ENCODE measurements at regions not wholly inside any gene's neighbourhood (a gene's known extent, or its start where the extent isn't known, plus 50 kb on each side); places are given as distances from the start of the nearest gene placed in this dataset.
"Not testable (repeated sequence)": the region's sequence is repeated elsewhere in the genome, so short reads cannot be mapped to it uniquely, and the experiment has no call there.

DNA sequence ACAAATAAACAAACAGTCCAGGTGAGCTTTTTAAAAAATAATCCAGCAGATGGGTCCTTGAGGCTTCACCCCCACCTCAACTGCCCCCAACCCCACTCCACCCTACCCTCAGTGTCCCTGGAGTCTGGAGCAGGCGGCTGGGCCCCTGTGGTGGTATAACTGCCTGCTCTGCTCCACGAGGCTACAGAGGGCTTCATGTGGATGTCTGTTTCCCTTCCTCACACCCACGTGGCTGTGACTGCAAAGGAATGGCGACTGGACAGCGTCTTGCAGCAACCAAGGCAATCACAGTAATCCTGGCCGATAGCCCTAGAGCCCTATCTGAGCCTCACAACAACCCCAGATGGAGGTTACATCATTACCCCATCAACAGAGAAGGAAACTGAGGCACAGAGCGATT is 76.5 kb downstream of the SLC2A10 start:
- no peak for DNase-seq

DNA sequence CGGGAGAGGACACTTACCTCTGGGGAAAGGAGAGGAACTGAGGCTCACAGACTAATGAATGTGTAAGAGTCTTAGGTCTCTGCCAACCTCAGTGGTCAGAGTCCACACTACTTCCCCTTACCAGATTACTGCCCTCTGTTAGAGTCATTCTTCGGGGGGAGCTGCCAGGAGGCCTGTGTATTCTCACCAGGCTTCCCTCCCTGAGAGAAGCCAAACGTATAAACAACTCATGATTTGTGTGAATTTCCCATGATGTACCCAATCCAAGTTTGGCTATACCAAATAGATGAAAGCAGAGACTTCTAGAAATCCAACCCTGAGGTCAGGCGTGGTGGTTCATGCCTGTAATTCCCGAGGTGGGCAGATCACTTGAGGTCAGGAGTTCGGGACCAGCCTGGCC is 77.1 kb downstream of the SLC2A10 start:
- no peak for DNase-seq

DNA sequence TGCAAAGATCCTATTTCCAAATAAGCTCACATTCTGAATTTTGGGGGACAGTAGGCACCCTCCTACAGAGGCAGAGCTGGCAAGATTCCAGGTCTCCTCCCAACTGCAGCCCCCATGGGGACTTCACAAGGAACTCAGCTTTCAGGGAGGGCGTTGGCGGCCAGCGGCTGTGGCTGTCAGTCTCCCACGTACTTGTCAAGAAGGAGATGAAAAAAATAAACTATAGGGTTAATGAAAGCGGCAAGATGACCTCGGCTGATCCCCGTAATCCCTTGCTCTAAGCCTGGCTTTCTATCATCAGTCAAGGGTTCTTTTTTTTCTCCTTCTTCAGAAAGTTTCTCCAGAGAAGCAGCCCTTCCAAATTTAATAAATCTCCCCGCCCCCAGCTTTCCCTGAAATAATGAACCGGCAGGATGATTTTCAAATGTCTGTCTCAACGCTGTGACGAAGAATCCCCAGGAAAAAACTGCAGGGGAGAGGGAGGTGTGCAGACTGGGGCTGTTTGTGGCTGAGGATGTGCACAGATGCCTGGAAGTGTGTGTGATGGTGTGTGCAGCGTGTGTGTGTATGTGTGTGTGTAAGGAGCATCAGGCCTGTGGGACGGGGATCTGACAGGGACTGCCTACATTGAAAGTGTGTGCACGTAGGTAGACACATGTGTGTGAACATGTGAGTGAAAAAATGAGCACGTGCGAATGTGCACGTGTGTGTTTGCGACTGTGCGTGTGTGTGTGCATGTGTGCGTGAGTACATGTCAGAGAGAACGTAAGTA is 78.7 kb downstream of the SLC2A10 start:
- DNase-seq = no peak

DNA sequence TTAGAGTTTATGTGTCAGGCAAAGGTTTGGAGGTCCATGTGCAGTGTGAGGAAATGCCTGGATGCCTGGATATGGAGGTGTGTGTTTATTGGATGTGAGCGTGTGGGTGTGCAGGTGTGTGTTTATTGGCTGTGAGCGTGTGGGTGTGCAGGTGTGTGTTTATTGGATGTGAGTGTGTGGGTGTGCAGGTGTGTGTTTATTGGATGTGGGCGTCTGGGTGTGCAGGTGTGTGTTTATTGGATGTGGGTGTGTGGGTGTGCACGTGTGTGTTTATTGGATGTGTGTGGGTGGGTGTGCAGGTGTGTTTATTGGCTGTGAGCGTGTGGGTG is 79.3 kb downstream of the SLC2A10 start:
- DNase-seq = not testable (repeated sequence)

DNA sequence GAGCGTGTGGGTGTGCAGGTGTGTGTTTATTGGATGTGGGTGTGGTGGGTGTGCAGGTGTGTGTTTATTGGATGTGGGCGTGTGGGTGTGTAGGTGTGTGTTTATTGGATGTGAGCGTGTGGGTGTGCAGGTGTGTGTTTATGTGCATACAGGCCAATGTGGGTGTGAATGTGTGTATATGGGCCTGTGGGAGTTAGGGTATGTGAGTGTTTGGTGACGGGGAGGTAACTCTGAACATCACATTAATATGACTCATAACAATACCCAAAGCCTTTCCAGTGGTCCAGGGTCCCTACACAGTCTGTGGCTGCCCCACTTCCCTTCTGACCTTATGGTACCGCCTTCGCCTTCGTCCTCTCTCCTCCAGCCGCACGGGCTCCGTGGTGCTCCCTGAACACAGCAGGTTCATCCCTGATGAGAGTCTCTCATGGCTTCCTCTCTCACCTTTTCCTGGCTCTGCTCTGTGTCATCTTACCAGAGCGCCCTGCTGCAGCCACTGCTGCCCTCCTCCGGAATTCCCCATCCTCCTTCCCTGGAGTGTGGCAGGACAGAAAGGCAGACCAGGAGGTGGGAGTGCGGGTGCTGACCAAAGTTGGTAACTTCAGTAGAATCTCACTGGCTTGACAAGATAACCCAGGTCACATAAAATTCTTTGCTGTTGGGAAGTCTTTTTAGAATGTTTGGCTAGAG is 80.0 kb downstream of the SLC2A10 start:
- no peak for DNase-seq

DNA sequence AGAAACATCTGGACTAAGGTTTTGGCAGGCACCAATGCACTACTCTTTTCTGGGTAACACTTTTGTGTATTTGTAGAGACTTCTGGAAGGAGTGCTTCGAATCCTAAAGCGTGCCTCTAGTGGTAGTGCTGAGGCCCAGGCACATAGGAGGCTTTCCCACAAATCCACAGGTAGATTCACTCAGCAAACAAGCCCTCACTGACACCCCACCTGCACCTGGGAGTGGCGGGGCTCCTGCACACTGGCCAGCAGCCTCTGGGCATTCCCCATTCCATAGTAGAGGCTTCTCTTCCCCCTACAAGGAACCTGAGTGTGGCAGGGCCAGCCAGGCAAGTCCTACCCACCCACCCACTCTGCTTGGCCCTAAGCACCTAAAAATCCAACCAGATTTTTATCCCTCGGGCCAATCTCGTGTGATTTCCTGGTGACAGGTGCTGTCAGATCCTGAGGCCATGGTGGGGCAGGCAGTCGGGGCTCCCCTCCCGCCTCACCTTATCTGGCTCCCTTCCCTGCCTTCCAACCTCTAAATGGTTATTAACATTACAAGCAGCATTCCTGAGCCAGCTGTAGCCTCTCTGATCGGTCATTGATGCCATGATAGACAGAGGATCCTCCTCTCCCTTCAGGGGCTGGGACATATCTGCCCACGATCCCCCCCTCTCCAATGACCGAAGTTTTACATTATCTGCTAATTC is 82.4 kb downstream of the SLC2A10 start:
- DNase-seq = no peak

DNA sequence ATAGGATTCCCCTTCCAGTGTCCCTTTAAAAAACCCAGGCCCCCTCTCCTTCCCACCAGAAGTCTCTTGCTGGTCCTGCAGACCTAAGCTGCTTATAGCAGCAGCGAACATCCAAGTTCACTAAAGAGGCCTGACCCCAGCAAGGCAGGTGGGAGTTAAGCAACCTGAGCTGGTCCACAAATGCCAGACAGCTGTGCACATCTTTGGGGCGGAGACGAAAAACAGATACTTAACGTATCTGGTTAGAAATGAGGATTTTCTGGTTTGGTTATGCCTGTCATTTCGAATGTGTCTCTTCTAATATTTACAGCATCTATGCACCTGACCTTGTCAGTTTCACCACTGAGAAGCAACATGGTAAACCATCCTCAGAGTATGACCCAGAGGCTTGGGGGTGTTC is 87.8 kb downstream of the SLC2A10 start:
- DNase-seq = no peak

DNA sequence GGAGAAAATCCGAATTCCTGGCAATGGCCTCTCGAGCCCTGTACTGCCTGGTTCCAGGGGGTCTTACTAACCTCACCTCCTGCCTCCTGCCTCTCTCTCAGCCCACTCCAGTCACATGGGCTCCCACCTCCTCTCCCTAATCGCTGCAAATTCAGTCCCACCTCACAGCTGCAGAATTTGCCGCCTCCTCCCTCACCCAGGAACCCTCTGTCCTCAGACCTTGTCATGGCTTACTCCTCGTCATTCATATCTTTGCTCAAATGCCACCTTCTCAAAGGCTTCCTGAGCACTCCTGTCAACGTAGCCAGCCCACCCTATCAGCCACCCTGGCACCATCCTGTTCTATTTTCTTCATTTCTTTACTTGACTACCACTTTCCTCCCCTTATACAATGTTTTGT is 89.0 kb downstream of the SLC2A10 start:
- DNase-seq = no peak

DNA sequence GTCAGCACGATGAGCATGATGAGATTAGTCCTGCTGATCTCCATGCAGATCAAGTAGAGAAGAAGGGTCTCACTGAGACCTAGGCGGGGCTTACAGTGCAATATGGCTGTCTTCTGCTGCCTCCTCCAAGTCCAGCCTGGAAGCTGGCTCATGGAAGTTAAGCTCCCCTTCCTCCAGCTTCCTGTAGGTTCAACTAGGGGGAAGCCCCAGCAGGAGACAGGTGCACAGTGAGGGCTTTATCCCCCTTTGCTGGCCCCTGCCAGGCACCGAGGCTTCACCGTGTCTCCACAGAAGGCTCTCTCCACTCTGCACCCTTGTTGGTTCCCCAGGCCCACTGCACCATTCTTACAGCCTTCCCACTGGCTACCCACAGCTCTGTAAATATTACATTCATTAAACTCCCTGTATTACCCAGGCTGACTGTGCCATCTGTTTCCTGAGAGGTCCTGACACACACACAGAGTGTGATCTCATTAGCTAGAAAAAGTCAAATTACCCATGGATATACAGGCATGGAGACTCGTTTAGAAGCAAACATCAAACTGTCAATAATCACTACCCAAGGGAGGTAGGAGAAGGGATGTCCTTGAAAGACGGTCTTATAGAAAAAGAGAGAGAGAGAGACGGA is 90.4 kb downstream of the SLC2A10 start:
- DNase-seq = no peak

DNA sequence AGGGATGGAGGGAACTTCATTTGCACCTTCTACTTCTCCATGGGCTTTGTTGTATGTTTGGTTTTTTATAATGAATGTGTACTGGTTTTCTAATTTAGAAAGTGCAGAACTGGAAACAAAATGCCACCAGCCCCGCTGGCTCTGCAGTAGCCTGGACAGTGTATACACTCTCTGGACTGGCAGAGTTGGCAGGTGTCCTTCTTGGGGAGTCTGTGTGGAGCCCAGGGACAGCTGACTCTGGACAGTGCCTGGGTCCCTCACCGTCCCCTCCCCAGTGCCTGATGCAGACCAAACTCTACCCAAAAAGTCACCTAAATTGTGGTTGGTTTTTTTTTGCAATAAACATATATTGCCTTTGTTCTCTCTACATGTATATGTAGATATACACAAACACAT is 91.0 kb downstream of the SLC2A10 start:
- no peak for DNase-seq

DNA sequence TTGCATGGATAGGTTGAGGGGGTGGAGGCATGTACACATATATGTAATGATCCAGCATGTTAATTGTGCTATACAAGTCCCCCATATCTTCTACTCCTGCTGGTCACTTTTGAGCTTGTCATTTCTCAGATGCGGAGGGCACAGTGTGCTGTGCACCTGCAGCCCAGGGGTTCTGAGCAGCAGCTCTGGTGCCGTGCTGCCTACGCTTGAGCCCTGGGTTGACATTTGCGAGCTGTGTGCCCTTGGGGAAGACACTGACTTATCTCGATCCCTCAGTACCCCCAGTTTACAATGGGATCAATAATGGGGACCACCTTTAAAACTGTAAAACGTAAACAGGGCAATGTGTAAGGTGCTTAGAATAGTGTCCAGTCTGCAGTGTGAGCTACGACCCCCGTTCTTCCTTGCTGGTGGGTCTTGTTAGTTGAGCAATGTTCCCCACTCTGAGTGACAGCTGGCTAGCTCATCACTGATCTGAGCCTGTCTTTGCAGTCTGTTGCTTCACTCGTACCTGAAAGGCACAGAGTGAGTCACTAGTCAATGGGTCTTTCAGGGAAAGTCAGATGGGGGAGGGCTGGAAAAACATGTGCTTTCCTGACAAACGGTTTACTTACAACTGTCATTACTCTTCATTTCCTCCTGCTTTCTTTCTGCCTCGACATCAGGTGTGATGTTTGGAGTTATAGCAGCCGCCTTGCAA is 91.7 kb downstream of the SLC2A10 start:
- DNase-seq = no peak

DNA sequence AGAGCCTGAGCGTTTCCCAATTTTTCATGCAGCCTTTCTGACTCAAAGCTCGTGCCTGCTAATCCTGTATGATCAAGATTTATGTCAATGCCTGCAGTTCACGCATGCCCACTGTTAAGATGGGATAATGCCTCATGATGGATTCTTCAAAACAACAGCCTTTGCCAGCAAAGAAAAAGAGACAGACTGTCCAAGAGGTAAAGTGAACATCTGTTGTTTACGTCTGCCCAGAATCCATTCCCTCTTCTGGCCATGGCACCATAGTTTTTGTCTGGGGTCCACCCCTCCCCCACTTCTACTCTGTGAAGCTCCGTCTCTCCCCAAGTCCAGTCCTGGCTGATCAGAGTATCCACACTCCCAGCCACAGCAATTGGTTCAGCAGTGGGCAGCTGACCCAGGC is 91.9 kb upstream of the EYA2 start:
- no peak for DNase-seq

DNA sequence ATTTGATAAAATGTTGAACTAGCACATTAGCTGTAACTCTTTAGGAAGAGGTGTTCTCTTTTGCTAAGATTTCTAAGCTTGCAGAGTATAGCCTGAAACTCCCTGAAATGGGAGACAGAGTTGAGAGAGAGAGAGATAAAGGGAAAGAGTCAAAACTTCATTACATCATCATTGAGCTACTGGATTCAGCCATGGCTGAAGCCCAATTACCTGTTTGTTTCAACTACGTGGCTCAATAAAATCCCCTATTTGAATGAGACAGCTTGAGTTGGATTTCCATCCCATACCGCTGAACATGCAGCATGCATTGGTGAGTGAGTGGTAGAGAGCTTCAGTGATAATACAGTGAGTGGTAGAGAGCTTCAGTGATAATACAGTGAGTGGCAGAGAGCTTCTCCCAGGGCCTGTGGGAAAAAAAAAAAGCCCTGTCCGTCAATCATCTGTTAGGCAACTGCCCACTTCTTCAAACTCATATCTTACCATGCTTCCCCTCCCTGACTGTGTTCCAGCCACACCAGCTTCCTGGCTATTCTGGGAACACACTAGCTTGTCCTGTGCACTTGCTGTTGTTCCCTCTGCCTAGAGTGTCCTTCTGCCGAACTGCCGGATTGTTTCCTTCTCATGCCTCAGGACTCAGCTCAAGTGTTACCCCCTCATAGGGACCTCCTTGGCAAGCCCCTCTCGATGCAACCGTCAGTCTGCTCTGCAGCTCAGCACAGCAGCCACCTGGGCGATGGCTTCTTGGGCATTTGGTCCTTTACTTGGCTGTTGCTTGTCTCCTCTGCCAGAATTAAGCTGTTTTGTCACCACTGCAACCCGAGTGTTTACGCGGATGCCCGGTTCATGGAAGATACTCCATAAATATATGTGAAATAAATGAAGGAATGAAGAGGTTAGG is 91.3 kb upstream of the EYA2 start:
- DNase-seq = no peak

DNA sequence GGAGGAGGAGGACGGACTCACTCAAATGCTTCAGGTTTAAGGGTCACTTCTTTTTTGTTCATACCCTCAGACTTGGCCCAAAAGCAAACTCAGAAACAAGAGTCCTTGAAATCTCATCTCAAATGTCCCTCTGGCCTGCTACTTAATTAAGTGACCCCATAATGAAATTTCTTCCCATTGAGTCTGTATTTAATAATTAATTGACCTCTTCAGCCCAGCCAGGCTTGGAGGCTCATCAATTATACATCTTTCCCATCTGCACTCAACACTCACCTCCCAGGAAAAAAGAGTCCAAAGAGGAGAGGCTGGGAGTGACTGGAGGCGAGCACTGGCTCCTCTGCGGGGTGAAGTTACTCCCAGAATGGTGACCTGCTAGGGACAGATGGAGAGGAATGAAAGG is 90.5 kb upstream of the EYA2 start:
- DNase-seq = no peak

DNA sequence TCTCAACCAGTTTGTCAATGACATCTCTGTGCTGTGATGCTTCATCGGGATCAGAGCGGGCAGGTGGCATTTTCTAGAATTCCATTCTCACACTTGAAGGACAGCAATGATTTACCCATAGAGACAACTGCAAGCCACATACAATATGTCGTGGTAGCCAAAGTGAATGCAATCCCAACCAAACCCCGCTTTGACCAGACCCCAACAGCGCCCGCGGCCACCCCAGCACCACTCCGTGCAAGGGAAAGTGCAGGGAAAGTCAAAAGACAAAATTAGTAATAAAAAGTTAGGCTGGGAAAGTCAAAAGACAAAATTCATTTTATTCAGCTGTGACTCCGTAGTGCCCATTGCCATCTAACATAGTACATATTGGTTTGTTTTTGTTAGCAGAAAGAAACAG is 88.8 kb upstream of the EYA2 start:
- no peak for DNase-seq

DNA sequence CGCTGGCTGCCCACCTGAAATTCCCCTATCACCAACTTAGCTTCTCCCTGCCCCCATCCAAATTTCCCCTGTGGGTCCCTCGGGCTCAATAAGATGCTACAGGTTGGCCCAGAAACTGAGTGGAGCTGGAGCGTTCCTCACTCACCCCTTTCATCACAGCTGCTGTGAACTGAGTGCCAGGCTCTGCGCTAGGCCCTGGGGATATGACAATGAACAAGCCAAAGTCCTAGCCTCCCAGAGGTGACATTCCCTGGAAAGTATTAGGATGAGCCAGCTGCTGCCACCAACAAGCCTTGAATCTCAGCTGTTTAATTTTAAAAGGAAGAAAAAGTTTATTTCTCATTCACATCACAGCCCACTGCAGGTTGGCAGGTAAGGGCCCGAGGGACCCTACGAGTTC is 86.6 kb upstream of the EYA2 start:
- no peak for DNase-seq

DNA sequence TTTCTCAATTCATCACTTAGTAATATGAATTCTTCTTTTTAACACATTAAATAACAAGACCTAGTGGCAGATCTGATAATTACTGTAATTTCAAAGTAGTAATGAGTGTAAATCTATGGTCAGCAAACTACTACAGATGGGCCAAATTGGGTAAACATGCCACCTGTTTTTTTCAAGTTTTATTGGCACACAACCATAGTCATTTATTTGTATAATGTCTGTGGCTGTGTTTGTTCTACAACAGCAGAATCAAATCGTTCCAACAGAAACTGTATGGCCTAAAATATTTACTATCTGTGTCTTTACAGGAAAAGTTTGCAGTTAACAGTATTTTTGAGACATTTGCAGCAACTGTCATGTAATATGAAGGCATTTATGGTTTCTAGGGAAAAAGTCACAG is 86.1 kb upstream of the EYA2 start:
- no peak for DNase-seq

DNA sequence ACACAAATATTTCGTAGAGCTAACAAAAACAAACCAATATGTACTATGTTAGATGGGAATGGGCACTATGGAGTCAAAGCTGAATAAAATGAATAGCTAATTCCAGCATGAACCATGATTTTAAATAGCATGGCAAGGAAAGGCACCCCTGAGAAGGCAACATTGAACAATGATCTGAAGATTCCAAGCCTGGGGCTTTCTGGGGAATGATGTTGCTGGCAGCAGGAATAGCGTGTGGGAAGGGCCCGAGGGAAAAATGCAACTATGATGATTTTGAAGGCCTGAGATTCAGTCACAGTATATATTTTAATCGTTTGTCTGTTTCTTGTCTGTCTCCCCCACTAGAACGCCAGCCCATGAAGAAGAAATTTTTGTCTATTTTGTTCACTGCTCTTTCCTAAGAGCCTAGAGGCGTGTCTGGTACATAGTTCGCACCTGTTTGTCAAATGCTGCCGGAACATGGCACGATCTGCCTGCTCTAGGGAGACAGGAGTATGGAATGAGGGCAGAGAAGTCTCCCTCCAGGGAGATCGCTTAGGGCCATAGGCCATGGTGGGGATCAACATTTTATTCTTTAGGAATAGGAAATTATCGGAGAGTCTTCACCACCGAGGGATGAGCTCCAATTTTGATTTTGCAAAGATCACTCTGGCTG is 84.8 kb upstream of the EYA2 start:
- DNase-seq = no peak

DNA sequence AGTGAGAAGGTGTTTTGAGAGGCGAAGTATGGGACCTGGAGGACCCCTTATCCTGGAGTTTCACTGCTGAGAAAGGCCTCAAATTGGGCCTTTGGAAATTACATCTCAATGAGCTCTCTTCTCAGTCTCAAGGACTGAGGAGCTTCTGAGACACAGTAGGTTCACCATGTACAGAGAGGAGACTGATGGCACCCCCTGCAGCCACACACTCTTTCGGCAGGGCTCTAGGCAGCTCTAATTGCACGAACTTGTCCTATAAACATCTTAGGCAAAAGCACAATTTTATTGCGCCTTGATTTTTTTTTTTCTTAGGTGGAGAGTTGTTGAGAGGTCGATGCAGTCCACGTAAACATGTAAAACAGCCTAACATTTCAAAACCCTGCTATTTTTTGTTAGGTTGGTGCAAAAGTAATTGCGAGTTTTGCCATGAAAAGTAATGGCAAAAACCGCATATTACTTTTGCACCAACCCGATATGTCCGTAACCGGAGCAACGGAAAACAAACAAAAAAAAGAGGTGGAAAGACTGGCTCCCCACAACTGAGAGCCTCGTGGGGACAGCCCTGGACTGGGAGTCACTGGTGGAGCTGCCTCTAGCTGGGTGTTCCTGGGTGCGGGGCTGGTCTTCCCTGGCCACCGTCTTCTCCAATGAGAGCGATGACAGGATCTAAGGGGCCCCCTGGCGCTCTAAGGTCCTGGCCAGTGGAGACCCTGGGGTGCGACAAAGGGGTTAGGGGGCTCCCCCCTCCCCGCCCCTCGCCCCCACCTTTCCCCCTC is 84.0 kb upstream of the EYA2 start:
- no peak for DNase-seq

DNA sequence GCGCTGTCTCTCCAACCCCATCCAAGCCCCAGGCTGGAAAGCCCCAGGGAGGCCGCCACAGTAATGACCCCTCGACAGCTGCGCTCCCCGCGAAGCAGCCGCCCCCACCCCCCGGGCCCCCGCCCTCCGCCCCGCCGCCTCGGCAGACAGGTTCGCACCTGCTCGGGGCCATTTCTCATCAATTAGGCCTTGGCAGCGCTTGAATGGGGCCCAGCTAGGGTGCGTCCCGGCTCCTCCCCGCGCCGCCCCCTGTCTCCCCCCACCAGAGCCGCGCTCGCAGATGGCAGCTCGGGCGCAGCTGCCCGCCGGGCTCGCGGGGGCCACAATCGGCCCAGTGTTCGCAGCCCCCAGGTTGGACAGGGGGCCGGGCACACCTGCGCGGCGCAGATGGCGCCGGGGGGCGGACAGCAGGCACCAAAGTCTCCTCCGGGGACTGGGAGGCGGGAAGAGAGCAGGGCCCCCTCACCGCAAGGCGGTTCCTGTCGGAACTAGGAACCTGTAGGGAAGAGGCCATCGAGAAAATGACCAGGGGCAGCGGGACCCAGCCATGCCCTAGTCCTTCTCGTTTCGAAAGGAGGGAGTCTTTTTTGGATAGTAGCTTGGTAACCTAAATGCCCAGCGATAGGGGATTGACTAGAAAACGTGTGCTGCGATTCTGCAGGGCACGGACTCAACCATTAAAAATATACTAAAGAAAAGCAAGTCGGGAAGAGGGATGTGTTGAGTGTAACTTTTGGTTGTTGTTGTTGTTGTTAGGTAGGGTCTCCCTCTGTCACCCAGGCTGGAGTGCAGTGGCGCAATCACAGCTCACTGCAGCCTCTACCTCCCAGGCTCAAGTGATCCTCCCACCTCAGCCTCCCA is 83.2 kb upstream of the EYA2 start:
- DNase-seq = no peak

Measured in activated CD4-positive, alpha-beta T cell treated with anti-CD3 and anti-CD28 coated beads, Interleukin-2, amount 50 U/mL, for 48 hours (primary cell).